Hepatocyte (in vitro differentiated cells): ENCODE measurements at regions not wholly inside any gene's neighbourhood (a gene's known extent, or its start where the extent isn't known, plus 50 kb on each side); places are given as distances from the start of the nearest gene placed in this dataset.

Source experiments
- EZH2 ChIP-seq: fragments of 200-600 bp; sonication (generic); IDR thresholded peaks from 2 replicates; pipeline ENCODE4 v1.6.1; 2016; ENCODE audit warnings: antibody characterized with exemption, mild to moderate bottlenecking, borderline replicate concordance
- EZH2phosphoT487 ChIP-seq: fragments of 200-600 bp; sonication (generic); IDR thresholded peaks from one replicate; pipeline ENCODE4 v1.6.1; 2018; ENCODE audit warnings: antibody characterized with exemption, mild to moderate bottlenecking, low read depth, moderate library complexity; ENCODE audit not compliant: unreplicated experiment, severe bottlenecking
- TF ChIP-seq, protein P1 (sequence below): fragments of 200-600 bp; sonication (generic); IDR thresholded peaks from 2 replicates; pipeline ENCODE4 v1.5.1; 2016; ENCODE audit warnings: antibody characterized with exemption, mild to moderate bottlenecking; ENCODE audit not compliant: poor library complexity

DNA sequence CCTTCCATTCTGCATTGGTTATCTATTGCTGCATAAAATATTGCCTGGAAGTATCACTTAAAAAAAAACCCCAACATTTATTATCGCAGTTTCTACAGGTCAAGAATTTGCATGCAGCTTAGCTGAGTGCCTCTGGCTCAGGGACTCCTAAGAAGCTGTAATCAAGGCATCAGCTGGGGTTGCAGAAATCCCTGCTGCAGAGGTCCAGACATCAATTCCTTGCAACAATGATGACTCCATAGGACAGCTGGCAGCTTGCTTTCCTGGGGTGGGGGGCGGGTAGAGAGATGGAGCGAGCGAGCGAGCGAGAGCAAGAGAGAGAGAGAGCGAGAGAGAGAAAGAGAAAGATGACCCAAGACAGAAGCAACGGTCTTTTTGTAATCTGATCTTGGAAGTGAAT, 308.1 kb downstream of the HAPSTR1 start:
- TF ChIP-seq, protein P1, sequence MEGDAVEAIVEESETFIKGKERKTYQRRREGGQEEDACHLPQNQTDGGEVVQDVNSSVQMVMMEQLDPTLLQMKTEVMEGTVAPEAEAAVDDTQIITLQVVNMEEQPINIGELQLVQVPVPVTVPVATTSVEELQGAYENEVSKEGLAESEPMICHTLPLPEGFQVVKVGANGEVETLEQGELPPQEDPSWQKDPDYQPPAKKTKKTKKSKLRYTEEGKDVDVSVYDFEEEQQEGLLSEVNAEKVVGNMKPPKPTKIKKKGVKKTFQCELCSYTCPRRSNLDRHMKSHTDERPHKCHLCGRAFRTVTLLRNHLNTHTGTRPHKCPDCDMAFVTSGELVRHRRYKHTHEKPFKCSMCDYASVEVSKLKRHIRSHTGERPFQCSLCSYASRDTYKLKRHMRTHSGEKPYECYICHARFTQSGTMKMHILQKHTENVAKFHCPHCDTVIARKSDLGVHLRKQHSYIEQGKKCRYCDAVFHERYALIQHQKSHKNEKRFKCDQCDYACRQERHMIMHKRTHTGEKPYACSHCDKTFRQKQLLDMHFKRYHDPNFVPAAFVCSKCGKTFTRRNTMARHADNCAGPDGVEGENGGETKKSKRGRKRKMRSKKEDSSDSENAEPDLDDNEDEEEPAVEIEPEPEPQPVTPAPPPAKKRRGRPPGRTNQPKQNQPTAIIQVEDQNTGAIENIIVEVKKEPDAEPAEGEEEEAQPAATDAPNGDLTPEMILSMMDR: no peak
- TF ChIP-seq EZH2 (no peak), EZH2phosphoT487 (no peak)
